Umbilical cord (tissue), 1 donor: ENCODE measurements at regions not wholly inside any gene's neighbourhood (a gene's known extent, or its start where the extent isn't known, plus 50 kb on each side); places are given as distances from the start of the nearest gene placed in this dataset.

Experiments
- DNase-seq: peaks from one replicate; pipeline ENCODE4 v3.0.0-alpha.2; 2015; ENCODE audit warnings: low spot score

DNA sequence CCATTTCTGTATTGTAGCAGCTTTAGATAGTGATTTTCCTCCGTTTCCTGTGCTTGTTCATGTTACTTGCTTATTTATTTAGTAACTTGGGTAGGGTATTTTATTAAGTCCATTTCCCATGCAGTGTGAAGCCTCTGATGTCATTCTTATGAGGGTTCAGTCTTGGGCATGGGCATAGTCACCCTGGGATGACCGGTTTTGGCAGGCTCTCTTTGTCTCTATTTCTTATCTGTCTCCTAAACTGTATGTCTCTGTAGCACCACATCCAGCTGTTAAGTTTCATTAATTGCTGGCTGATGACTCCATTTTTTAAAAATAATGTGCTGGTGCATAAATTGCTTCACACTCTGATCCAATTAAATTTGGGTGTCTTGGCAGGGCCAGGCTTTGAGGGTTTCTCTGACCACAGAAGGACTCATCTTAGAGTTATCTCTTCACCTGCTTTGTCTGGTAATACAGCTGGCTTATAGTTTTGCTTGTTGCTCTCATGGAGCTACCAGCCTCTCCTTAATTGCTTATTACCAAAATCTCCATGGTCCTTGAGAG lies 173.3 kb upstream of the VLDLR start:
- DNase-seq = no peak

DNA sequence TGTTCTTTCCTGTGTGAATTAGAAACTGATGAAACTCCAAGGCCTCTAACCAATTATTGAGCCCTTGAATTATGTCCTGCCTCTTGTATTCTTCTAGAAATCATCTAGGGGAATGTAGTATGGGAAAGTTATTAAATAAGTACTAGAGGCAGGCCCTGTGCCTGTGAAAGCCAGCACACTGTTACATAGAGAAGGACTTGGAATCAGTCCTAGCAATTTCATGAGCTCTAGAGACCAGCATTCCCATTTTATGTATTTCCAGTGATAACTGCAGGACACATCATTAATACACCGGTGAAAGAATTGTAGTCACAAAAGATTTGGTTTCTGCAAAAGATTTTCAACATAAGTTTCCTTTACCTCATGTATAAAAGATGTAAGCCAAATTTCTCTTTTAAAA lies 168.5 kb upstream of the VLDLR start:
- no peak for DNase-seq

DNA sequence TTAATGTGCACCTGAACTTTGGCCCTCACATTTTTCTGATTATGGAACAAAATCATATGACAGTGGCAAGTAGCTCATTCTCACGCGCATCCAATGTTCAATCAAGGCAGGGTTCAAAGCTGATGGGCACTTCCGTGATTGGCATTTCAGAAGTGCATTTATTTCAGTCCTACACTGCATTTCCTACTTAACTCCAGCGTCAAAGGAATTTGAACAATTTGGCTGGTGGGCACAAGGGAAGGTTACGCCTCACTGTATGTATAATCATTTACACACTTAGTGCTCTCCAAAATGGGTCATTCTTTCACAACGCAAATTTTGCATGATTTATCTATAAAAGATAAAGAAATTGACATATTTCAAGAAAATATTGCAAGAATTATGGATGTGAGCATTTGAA lies 167.9 kb upstream of the VLDLR start:
- DNase-seq = no peak

DNA sequence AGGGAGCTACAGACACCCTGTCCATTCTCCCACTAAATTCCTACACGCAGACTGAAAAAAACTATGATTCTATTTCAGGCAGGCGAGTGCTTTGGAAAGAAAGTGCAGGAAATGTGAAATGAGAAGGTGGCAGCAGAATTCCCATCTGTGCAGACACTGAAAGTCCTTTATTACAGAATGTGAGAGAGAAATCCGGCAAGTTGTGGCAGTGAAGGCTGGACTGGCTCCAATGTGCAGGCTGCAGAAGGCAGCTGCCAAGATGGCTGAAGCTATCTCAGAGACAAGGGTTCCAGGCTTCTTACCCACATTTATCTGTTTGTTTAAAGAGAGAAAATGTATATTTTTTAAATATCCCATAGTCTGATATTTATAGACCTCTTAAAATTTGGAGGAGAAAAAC lies 161.8 kb upstream of the VLDLR start:
- DNase-seq = no peak

DNA sequence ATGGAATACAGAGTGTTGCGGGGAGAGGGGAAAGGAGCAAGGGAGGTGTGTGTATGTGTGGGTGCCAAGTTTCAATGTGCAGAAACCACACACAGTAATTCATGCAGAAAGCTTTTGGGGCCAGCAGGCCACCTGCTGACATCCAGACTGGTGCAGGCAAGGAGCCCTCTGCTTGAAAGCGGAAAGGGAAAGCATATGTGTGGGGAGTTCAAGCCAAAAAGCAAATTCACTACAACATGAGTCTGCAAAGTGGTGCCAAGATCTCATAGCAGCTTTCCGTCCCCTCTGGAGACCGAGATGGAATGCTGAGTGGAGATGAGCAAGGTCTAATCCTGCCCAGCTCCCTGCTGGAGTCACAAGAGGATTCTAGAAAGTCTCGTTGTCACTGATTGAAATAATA lies 159.7 kb upstream of the VLDLR start:
- no peak for DNase-seq

DNA sequence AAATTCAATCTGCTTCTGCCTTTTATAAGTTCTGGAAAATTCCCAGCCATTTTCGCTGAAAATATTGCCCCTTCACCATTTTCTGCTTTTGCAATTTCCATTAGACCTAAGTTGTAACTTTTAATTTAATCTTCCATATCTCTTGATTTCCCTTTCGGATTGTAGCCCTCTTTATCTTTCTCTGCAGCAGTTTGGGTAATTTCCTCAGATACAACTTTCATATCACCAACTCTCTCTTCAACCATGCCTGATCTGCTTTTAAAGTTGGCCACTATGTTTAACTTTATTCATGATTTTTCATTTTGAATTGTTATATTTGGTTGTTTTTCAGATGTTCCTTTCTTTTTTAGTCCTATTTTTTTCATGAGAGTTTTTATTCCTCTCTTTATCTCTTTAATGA lies 157.0 kb upstream of the VLDLR start:
- DNase-seq = no peak

DNA sequence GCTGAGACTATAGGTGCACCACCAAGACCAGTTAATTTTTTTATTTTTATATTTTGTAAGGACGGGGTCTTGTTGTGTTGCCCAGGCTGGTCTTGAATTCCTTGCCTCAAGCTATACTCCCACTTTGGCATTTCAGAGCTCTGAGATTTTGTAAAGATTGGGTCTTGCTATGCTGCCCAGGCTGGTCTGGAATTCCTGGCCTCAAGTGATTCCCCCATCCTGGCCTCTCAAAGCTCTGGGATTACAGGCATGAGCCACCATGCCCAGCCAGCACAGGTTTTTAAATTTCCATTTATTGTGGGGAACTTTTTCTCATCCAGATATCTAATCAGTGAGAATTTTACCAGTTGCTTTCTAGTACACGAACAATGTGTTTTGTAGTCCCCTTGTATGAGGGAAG lies 156.1 kb upstream of the VLDLR start:
- no peak for DNase-seq

DNA sequence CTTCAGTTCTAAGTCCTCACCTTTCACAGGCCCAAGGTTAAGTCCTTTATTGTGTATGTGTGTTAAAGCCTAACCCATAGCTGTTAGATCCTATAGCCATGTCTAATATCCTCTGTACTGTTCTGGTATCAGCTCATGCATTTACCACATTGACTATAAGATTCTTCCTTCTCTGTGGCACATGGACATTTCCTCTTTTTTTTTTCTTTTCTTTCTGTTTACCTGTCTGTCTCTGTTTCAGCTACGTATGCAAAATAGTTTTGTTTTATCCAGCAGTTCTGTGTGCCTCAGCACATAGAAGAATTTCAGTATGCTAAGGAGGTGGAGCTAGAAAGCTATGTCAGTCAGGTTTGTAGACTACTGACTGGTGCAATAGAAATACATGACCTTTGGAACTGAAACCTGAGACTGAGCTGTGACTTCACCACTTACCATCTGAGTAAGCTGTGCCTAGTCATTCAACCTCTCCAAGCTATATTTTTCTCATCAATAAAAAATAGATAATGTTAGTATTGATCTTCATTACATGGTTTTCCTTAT lies 155.6 kb upstream of the VLDLR start:
- peak; percentile 10 for DNase-seq

DNA sequence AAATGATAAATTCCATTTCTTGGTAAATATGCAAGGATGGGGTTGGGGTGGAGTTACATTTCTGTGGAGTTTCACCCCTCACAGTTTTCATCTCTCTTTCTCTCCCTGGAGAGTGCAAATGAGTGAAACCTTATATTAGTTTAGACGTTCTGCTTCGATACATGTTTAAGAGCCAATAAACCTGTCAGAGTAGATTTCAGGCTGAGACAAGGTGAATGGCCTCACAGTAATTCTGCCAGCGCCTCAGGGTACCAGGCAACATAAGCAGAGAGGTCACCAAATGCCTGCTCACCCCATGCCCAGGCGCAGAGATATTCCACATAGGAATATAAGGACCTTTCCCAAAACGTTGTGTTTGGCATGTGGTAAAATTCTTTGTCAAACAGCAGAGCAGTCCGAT lies 154.9 kb upstream of the VLDLR start:
- DNase-seq = no peak

DNA sequence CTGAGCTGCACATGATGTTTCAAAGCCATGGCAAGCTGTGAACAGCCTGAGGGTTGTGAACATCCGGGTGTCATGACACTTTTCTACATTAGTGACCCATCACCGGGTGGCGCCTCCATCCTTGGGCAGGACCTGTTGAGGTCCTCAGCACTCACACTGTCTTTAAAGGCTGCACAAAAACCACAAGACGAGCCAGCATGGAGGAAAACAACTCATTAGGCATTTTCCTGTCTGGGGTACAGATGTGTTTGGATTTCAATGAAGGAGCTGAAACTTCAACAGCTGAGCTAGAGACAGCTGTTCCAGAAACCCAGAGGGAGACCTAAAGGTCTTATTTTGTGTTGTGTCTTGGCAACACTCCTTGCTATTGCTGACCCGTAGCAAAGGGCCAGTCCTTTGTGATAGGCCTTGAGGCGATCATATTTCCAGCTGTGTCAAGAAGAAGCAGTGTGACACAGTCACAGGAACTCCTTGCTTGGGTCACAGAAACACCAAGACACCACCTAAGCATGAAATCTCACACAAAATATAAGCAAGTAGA lies 151.8 kb upstream of the VLDLR start:
- DNase-seq = no peak

DNA sequence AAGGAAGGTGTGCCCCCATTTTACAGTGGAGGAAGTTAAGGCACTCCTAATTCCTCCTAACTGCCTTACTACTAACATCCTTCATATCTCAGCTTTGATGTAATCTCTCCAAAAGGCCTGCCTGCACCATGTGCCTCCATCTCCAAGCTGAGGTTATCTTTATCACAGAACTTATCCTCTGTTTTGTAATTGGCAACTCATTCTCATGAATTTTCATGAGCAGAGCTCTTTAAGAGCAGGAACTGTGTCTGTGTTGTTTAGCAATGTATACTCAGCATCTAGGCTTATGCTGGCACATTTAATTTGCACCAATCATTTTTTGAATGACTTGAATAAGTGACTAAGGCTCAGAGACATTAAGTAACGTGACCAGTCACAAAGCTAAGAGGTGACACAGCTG lies 147.9 kb upstream of the VLDLR start:
- peak; percentile 82 for DNase-seq

DNA sequence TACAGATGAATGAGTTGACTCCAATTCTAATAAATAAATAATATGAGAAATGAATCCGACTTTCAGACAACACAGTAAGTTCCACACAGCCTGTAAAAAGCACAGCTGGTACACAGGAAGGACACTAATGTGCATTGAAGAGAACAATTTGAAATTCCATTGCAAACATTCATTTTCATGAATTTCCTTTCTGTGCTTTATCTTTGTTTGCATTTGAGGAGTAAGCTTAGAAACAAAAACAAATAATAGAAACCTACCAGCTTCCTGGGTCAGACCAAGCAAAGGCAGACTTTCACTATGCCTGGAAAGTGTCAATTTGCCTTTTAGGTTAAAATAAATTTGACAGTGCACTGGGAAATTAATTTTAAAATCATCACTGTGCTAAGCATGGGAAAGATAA lies 143.8 kb upstream of the VLDLR start:
- no peak for DNase-seq

DNA sequence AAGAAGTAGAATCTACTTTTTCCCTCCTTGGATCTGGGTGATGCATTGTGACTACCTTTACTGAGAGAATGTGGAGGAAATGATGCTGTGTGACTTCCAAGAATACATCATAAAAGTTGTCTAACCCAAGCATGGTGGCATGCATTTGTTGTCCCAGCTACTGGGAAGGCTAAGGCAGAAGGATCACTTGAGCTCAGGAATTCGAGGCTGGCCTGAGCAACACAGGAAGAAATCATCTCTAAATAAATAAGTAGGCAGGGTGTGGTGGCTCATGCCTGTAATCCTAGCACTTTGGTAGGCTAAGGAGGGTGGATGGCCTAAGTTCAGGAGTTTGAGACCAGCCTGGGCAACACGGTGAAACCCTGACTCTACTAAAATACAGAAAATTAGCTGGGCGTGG lies 143.2 kb upstream of the VLDLR start:
- DNase-seq = no peak

DNA sequence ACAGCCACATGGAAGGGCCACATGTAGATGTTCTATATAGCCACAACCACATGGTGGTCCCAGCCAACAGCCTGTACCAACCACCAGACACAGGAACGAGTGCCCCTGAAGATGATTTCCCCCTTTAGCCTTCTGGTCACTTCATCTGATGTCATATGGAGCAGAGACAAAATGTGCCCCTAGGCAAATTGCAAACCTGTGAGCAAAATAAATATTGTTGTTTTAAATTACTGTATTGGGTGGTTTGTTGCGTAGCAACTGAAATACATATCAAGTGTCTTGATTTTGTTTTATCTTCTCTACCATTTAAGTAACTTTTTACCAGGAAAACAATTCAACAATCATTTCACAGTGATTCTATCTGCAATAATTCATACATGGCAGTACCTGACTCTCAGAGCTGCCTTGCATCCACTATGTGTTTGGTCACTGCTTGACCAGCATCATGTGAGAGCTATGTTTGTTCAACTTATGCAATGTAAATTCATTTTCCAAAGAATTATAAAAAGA lies 142.5 kb upstream of the VLDLR start:
- no peak for DNase-seq

DNA sequence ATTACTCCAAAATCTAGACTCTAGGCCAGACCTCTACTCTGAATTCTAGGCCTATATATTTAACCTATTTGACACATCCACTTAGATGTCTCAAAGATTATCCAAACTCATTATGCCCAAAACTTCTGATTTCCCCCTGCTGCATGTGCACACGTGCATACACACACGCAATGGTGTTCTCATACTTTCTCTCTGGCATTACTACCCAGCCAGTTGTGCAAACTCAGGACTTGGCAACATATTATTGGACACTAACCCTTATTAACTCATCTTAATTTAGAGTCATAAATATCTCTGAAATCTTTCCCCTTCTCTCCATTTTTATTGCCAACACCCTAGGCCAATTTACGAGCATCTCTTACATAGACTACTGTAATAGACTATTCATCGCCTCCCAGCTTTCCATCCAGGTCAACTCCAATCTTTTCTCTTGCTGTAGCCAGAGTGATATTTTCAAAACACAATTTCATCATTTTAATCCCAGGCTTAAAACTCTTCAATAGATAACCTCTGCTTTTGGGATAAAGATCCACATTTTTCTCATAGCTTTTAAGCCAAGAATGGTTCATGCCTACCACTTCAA lies 141.2 kb upstream of the VLDLR start:
- DNase-seq = no peak

DNA sequence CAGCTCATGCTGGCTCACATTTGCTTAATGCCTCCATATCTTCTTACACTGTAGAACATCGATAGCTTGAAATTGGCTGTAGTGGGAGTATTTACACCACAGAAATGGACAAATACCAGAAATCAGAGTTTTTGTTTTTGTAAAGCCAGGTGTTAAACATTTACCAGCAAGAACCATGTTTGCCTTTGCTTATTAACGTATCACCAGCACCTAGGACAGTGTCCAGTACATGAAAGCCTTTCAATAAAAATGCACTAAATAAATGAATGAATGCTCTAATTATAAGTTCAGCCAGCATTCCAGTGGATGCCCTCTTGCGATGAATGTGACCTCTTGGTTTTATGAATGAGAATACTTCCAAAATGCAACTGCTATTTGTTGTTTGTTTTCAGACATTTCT lies 140.4 kb upstream of the VLDLR start:
- no peak for DNase-seq

DNA sequence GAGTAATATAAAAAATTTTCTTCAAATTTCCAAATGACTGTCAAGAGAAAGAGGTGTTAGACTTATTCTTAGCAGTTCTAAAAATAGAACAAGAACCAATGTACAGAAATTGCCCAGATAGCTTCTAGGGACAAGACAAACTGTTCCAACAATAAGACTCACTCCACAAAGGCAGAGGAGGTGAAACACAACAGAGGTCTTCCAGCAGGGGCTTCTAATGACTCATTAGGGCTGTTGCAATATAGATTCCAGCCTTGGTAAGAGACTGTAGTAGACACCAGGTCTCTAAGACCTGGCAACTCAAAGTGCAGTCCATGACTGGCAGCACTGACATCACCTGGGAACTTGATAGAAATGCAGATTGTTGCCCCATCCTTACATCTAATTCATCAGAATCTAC lies 134.6 kb upstream of the VLDLR start:
- DNase-seq = no peak

DNA sequence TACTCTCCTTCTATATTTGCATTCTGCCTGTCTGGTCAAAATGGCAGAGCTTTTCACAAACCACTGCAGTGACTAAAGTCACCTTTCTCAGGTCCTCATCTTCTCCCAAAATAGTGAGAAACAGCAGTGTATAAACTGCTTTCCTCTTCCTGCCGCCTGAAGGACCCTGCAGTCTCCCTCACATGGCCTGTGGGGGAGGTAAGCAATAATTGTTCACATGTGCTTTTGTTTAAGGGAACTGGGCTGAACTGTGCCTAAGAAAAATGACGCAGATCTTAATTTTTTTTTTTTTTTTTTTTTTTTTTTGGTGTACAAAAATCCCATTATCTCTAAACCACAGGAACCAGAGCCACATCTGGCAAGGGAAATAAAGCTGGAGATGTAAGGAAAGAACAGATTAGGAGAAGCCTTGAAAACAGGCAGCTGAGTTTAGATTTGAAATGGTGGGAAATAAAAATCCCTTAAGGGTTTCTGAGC lies 131.7 kb upstream of the VLDLR start:
- DNase-seq = peak; percentile 93

DNA sequence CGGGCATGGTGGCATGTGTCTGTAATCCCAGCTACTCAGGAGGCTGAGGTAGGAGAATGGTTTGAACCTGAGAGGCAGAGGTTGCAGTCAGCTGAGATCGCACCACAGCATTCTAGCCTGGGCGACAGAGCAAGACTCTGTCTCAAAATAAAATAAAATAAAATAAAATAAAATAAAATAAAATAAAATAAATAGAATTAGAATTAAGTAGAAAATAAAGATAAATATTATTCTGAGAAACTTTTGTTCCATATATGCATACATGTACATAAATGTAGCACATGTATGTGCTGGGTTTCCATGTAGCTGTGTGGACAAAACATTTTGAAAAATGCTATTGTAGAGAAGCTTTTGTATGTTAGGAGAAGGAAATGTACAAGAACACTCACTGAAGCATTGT lies 129.4 kb upstream of the VLDLR start:
- no peak for DNase-seq

DNA sequence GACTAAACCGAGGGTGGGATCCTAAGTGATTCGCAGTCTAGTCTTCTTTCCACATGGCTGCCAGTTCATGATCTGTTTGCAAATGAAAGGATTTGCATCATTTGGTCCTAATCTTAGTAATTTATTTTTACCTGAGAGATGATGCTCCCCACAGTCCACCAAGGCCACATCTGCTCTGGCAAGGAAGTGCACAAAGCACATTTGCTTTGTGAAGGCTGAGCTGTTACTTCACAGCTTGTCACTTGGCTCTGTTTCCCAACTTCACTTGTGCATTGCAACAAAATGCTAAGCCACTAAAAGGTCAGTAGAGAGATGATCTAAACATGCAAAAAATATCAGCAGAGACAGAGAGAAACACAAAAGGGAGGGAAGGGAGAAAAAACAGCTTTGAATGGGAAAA lies 128.5 kb upstream of the VLDLR start:
- peak; percentile 49 for DNase-seq

DNA sequence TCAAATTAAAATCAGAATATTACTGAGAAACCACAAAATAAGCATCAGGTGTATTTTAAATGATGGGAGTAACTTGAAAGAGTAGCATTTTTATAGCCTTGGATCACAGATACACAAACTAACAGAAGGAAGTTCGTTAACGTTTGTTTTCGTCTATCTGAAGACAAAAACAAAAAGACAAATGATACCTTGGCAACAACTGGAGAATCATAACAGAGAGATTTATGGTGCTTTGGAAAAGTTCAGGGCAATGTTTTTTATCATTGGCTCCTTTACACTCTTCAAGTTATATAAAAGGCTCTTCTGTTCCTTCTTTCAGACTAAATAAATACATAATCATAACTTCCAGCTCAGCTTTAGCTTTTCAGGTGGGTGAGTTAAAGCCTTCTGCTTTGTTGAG lies 128.1 kb upstream of the VLDLR start:
- no peak for DNase-seq

DNA sequence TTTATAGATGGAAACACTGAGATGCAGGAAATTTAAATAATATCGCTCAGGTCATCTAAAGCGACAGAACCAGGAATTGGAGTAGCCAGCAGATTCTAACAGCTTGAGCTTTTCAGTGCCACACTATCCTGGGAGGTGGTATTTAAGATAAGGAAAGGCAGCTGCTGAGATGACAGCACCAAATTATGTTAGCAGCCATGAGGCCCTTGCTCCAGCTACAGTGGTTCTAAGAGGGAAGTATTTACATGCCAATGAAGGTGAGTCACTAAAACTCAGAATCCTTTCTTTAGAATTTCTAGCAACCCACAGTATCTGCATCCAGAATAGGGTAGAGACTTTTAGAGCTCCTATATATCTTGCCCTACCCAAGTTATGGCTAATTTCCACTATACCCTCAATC lies 127.0 kb upstream of the VLDLR start:
- DNase-seq = peak; percentile 78

DNA sequence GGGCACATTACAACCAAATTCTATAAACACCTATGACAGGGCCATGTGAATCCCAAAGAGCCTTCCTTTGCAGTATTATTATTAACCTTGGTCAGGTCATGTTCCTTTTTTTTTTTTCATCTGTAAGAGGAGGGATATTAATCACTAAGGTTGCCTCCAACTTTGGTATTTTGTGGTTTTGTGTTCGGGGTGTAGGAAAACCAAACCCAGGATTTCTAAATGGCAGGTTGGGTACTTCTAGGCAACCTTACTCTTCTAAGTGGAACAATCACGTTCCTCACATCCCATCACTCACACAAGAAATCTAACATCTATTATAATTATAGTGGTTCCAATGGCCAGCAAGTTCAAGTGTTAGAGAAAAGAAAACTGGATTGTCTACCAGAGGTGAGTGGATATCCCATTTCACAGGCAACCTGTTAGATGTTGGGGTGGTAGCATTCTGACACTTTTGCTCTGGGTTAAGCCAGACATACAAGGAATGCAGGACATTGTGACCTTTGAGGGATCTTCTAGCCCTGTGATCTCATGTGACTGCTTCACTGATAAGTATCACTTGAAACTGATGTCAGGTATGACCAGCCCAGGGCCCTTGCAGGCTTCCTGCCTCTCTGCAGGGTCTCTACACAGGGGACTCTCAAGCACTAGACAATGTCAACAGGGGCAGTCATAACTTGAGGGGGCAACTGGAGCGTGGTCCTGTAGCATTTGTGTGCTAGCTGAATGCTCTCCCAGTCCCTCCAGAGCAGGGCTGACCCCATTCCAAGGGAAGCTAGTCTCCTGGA lies 126.2 kb upstream of the VLDLR start:
- DNase-seq = no peak
